Astrocyte of the spinal cord (primary cell): ENCODE measurements at regions not wholly inside any gene's neighbourhood (a gene's known extent, or its start where the extent isn't known, plus 50 kb on each side); places are given as distances from the start of the nearest gene placed in this dataset.
A peak's percentile ranks its signal among the peaks of the same experiment; 100 is the strongest.
"Not testable (repeated sequence)": the region's sequence is repeated elsewhere in the genome, so short reads cannot be mapped to it uniquely, and the experiment has no call there.

ENCODE experiments used
- DNase-seq: peaks from one replicate; pipeline ENCODE4 v3.0.0; 2011; ENCODE audit warnings: low read depth, low spot score
- H3K4me3 ChIP-seq: 2 replicates; pipeline ENCODE4 v1.5.1; 2011; ENCODE audit warnings: low read depth, mild to moderate bottlenecking, low read length, moderate library complexity
- CTCF ChIP-seq: IDR thresholded peaks from 2 replicates; pipeline ENCODE4 v1.5.1; 2012; ENCODE audit warnings: low read depth, mild to moderate bottlenecking, low read length, inconsistent platforms
- in situ Hi-C: cut with HindIII; loops from 2 replicates; pipeline ENCODE4 v1.10.0; 2017; ENCODE audit warnings: low sequenced_read_pairs

- no peak for DNase-seq
- no peak overlapping the region for H3K4me3 ChIP-seq
- in situ Hi-C loops, result no loop called here
- no peak for TF ChIP-seq CTCF
Measured at GRCh38 chr3:132124096-132124495, 89.3 kb upstream of the CPNE4 start.

- in situ Hi-C loops, result no loop called here
- DNase-seq, result no peak
- no peak overlapping the region for H3K4me3 ChIP-seq
- TF ChIP-seq CTCF, result no peak
Measured at GRCh38 chr3:132124651-132125284, 90.0 kb upstream of the CPNE4 start.

- peak; percentile 89 for DNase-seq
- H3K4me3 ChIP-seq, result no peak overlapping the region
- in situ Hi-C loops, result no loop called here
- TF ChIP-seq CTCF, result no peak
Measured at GRCh38 chr3:132134611-132135010, 99.8 kb upstream of the CPNE4 start.

- peak overlapping the region; percentile 23 for H3K4me3 ChIP-seq
- peak; percentile 97 for DNase-seq
- no peak for TF ChIP-seq CTCF
- in situ Hi-C loops, result no loop called here
Measured at GRCh38 chr3:132135628-132136333, 101.0 kb upstream of the CPNE4 start.

GRCh38 chr3:132136334-132136716 is 101.5 kb upstream of the CPNE4 start:
- in situ Hi-C loops, result no loop called here
- no peak for DNase-seq
- no peak for TF ChIP-seq CTCF
- no peak overlapping the region for H3K4me3 ChIP-seq

GRCh38 chr3:132136902-132137301 is 102.1 kb upstream of the CPNE4 start:
- H3K4me3 ChIP-seq, DNase-seq, in situ Hi-C loops: not testable (repeated sequence)

GRCh38 chr3:132145833-132146232 is 111.0 kb upstream of the CPNE4 start:
- in situ Hi-C loops, result no loop called here
- DNase-seq, result no peak
- H3K4me3 ChIP-seq, result no peak overlapping the region
- no peak for TF ChIP-seq CTCF
